Right cardiac atrium (tissue), 5 donors: ENCODE measurements at regions not wholly inside any gene's neighbourhood (a gene's known extent, or its start where the extent isn't known, plus 50 kb on each side); places are given as distances from the start of the nearest gene placed in this dataset.
"Not testable (repeated sequence)": the region's sequence is repeated elsewhere in the genome, so short reads cannot be mapped to it uniquely, and the experiment has no call there.

ENCODE experiments used
- ATAC-seq, 2 donors: fragments of 200-7000 bp; cut with Tn5 transposase; one replicate each; pipeline versions ENCODE4 v1.8.0 to v1.9.1; 2020; ENCODE audit warnings: moderate library complexity in 2 of 2, mild to moderate bottlenecking in 1 of 2
- DNase-seq, 3 donors: peaks; one replicate each; pipeline ENCODE4 v3.0.0-alpha.2; 2020
- H3K27ac ChIP-seq: one replicate; pipeline ENCODE4 v1.5.1; 2013; ENCODE audit warnings: mild to moderate bottlenecking, low read length, control low read depth, moderate library complexity
- H3K27me3 ChIP-seq: one replicate; pipeline ENCODE4 v1.6.1; 2013; ENCODE audit not compliant: control insufficient read depth, insufficient read depth
- H3K4me1 ChIP-seq: one replicate; pipeline ENCODE4 v1.6.1; 2013; ENCODE audit warnings: low read length; ENCODE audit not compliant: control insufficient read depth, insufficient read depth
- H3K4me3 ChIP-seq: one replicate; pipeline ENCODE4 v1.5.1; 2013; ENCODE audit warnings: low read length, control low read depth
- H3K9me3 ChIP-seq: one replicate; pipeline ENCODE4 v1.6.1; 2013; ENCODE audit warnings: low read length; ENCODE audit not compliant: control insufficient read depth
- WGBS: extraction: QIAGEN DNeasy Blood & Tissue Kit; methylation state at CpG from one replicate; pipeline ENCODE4 v1.1.7; 2013; 5-methylcytosine and 5-hydroxymethylcytosine counted together
- intact Hi-C, 4 donors: fragments of 100-400 bp; cut with DNase I; formaldehyde crosslinking; loops; one replicate each; pipeline versions ENCODE4 v1.11.0 to v1.14.0; 2022 to 2023
- donor health status: healthy with polysubstance abuse.
- donor health status: DM: no; HTN: yes; CAD: no.
- donor health status: DM: no; HTN: no; CAD: no.
- donor health status: DM: no; HTN: yes; CAD: no; lungs with severe emphysema.
- donor health status: DM: yes; HTN: yes; CAD: no.

GRCh38 chr13:85982102-85982501 lies 182.9 kb upstream of the SLITRK6 start:
- no peak for ATAC-seq
- H3K9me3 ChIP-seq, result no peaks in the 10 kb centered on the region
- no peaks in the 10 kb centered on the region for H3K4me1 ChIP-seq
- 47% methylated on average over 3 of the region's 3 CpGs for WGBS
- H3K27me3 ChIP-seq, result no peaks in the 10 kb centered on the region
- no peak for DNase-seq
- no peak overlapping the region for H3K27ac ChIP-seq
- no peak overlapping the region for H3K4me3 ChIP-seq
- intact Hi-C loops, result no loop called here

GRCh38 chr13:85980447-85980846 lies 181.2 kb upstream of the SLITRK6 start:
- H3K4me3 ChIP-seq, H3K4me1 ChIP-seq, intact Hi-C loops, H3K27me3 ChIP-seq, ATAC-seq, DNase-seq, H3K27ac ChIP-seq, H3K9me3 ChIP-seq: not testable (repeated sequence)
- WGBS, result 93% methylated on average over 1 of the region's 1 CpG

- 64% methylated on average over 4 of the region's 4 CpGs for WGBS
- intact Hi-C loops, result no loop called here
- Histone ChIP-seq H3K4me1 (no peaks in the 10 kb centered on the region), H3K4me3 (no peak overlapping the region), H3K9me3 (no peaks in the 10 kb centered on the region), H3K27me3 (no peaks in the 10 kb centered on the region), H3K27ac (no peak overlapping the region)
- DNase-seq, result no peak
- ATAC-seq, result no peak
Observed at GRCh38 chr13:85976242-85976641, 177.0 kb upstream of the SLITRK6 start.

GRCh38 chr13:85974608-85975366 lies 175.6 kb upstream of the SLITRK6 start:
- Histone ChIP-seq H3K9me3 (no peaks in the 10 kb centered on the region), H3K4me3 (no peak overlapping the region), H3K27ac (no peak overlapping the region), H3K27me3 (no peaks in the 10 kb centered on the region), H3K4me1 (no peaks in the 10 kb centered on the region)
- DNase-seq (no peak), ATAC-seq (no peak)
- intact Hi-C loops, result no loop called here
- 24% methylated on average over 4 of the region's 4 CpGs for WGBS

GRCh38 chr13:85970727-85971126 lies 171.5 kb upstream of the SLITRK6 start:
- ATAC-seq, result no peak
- Histone ChIP-seq H3K4me3 (no peak overlapping the region), H3K4me1 (no peaks in the 10 kb centered on the region), H3K27me3 (no peaks in the 10 kb centered on the region), H3K9me3 (no peaks in the 10 kb centered on the region), H3K27ac (no peak overlapping the region)
- no peak for DNase-seq
- intact Hi-C loops, result no loop called here

GRCh38 chr13:85969331-85969730 lies 170.1 kb upstream of the SLITRK6 start:
- ATAC-seq (no peak), DNase-seq (no peak)
- H3K9me3 ChIP-seq, result no peaks in the 10 kb centered on the region
- no peaks in the 10 kb centered on the region for H3K27me3 ChIP-seq
- no peak overlapping the region for H3K4me3 ChIP-seq
- no peak overlapping the region for H3K27ac ChIP-seq
- no peaks in the 10 kb centered on the region for H3K4me1 ChIP-seq
- intact Hi-C loops, result no loop called here

GRCh38 chr13:85935868-85936467 lies 136.7 kb upstream of the SLITRK6 start:
- Histone ChIP-seq H3K4me3 (no peak overlapping the region), H3K27me3 (no peaks in the 10 kb centered on the region), H3K27ac (no peak overlapping the region), H3K9me3 (no peaks in the 10 kb centered on the region), H3K4me1 (no peaks in the 10 kb centered on the region)
- ATAC-seq (no peak), DNase-seq (no peak)
- intact Hi-C loops, result no loop called here
- 72% methylated on average over 4 of the region's 4 CpGs for WGBS

GRCh38 chr13:85930108-85930507 lies 130.9 kb upstream of the SLITRK6 start:
- Histone ChIP-seq H3K27me3 (no peaks in the 10 kb centered on the region), H3K9me3 (no peaks in the 10 kb centered on the region), H3K27ac (no peak overlapping the region), H3K4me1 (no peaks in the 10 kb centered on the region), H3K4me3 (no peak overlapping the region)
- intact Hi-C loops, result no loop called here
- no peak for ATAC-seq
- no peak for DNase-seq
- WGBS, result 25% methylated on average over 2 of the region's 2 CpGs

- H3K4me3 ChIP-seq, result no peak overlapping the region
- intact Hi-C loops, result no loop called here
- H3K27ac ChIP-seq, result no peak overlapping the region
- 72% methylated on average over 1 of the region's 1 CpG for WGBS
- no peaks in the 10 kb centered on the region for H3K27me3 ChIP-seq
- no peaks in the 10 kb centered on the region for H3K4me1 ChIP-seq
- DNase-seq (no peak), ATAC-seq (no peak)
- H3K9me3 ChIP-seq, result no peaks in the 10 kb centered on the region
Observed at GRCh38 chr13:85910962-85911361, 111.7 kb upstream of the SLITRK6 start.

- WGBS, result 55% methylated on average over 2 of the region's 2 CpGs
- DNase-seq (no peak), ATAC-seq (no peak)
- H3K27ac ChIP-seq, result no peak overlapping the region
- H3K27me3 ChIP-seq, result no peaks in the 10 kb centered on the region
- peaks cover 2% of the 10 kb centered on the region for H3K9me3 ChIP-seq
- no peak overlapping the region for H3K4me3 ChIP-seq
- intact Hi-C loops, result no loop called here
- no peaks in the 10 kb centered on the region for H3K4me1 ChIP-seq
Observed at GRCh38 chr13:85900521-85900920, 101.3 kb upstream of the SLITRK6 start.

- no peaks in the 10 kb centered on the region for H3K27me3 ChIP-seq
- peaks cover 2% of the 10 kb centered on the region for H3K9me3 ChIP-seq
- ATAC-seq, result no peak
- no peaks in the 10 kb centered on the region for H3K4me1 ChIP-seq
- intact Hi-C loops, result no loop called here
- no peak overlapping the region for H3K27ac ChIP-seq
- DNase-seq, result no peak
- 82% methylated on average over 3 of the region's 3 CpGs for WGBS
- H3K4me3 ChIP-seq, result no peak overlapping the region
Observed at GRCh38 chr13:85896516-85897450, 97.6 kb upstream of the SLITRK6 start.
